ENCODE measurements at regions not wholly inside any gene's neighbourhood (a gene's known extent, or its start where the extent isn't known, plus 50 kb on each side); places are given as distances from the start of the nearest gene placed in this dataset.

DNA sequence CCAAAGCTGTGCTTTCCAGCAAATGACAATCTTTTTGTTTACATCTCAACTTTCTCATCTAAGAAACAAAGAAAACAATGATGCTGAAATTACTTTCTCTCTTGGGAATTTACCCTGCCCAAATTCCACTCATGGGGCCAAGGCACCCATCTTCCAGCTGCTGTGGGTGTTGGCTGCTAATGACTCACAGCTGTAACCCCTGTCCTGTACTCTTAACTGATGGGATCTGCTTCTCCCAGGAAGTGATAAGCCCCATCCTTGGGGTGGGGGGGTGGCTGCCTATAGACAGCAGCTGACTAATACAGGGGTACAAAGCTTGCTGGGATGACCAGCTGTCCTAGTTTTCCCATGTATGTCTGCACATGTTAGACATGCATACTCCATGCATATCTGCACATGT lies 938.6 kb downstream of the C6orf118 start:
- TF ChIP-seq, protein P1, sequence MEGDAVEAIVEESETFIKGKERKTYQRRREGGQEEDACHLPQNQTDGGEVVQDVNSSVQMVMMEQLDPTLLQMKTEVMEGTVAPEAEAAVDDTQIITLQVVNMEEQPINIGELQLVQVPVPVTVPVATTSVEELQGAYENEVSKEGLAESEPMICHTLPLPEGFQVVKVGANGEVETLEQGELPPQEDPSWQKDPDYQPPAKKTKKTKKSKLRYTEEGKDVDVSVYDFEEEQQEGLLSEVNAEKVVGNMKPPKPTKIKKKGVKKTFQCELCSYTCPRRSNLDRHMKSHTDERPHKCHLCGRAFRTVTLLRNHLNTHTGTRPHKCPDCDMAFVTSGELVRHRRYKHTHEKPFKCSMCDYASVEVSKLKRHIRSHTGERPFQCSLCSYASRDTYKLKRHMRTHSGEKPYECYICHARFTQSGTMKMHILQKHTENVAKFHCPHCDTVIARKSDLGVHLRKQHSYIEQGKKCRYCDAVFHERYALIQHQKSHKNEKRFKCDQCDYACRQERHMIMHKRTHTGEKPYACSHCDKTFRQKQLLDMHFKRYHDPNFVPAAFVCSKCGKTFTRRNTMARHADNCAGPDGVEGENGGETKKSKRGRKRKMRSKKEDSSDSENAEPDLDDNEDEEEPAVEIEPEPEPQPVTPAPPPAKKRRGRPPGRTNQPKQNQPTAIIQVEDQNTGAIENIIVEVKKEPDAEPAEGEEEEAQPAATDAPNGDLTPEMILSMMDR (conservative IDR thresholded peaks at IDR 0.05; ENCODE audit: low read length), result no peak
- TF ChIP-seq EZH2phosphoT487 (IDR thresholded peaks at IDR 0.05; ENCODE audit: borderline replicate concordance), result no peak
